Spleen (tissue), 11 donors: ENCODE measurements at regions not wholly inside any gene's neighbourhood (a gene's known extent, or its start where the extent isn't known, plus 50 kb on each side); places are given as distances from the start of the nearest gene placed in this dataset.
A peak's percentile ranks its signal among the peaks of the same experiment; 100 is the strongest.

Experiments used
- DNase-seq: peaks from one replicate; pipeline ENCODE4 v3.0.0-alpha.2; 2020
- H3K27ac ChIP-seq, 8 donors: fragments of 200-600 bp; sonication (generic) in 7 of 8; 1 replicate in 4 of 8; 2 replicates in 4 of 8; pipeline versions ENCODE4 v1.5.0 to v1.8.0; 2016 to 2021; ENCODE audit warnings: inconsistent platforms in 4 of 8, mild to moderate bottlenecking in 4 of 8, moderate library complexity in 1 of 8
- H3K27me3 ChIP-seq, 7 donors: fragments of 200-600 bp; sonication (generic) in 6 of 7; replicated peaks in 1 of 7; 1 replicate in 4 of 7; 2 replicates in 3 of 7; pipeline versions ENCODE4 v1.5.0 to v1.8.0; 2016 to 2021; ENCODE audit warnings: inconsistent platforms in 3 of 7, mild to moderate bottlenecking in 1 of 7
- H3K36me3 ChIP-seq, 6 donors: fragments of 200-600 bp; sonication (generic) in 5 of 6; 1 replicate in 4 of 6; 2 replicates in 2 of 6; pipeline versions ENCODE4 v1.5.0 to v1.8.0; 2016 to 2021; ENCODE audit warnings: inconsistent platforms in 2 of 6
- H3K4me1 ChIP-seq, 6 donors: fragments of 200-600 bp; sonication (generic) in 5 of 6; 1 replicate in 3 of 6; 2 replicates in 3 of 6; pipeline versions ENCODE4 v1.5.0 to v1.8.0; 2016 to 2021; ENCODE audit warnings: inconsistent platforms in 3 of 6
- H3K4me3 ChIP-seq, 8 donors: fragments of 200-600 bp; sonication (generic) in 7 of 8; 1 replicate in 4 of 8; 2 replicates in 4 of 8; pipeline versions ENCODE4 v1.5.0 to v1.8.0; 2016 to 2021; ENCODE audit warnings: inconsistent platforms in 4 of 8, mild to moderate bottlenecking in 4 of 8, moderate library complexity in 2 of 8
- H3K9me3 ChIP-seq, 8 donors: fragments of 200-600 bp; sonication (generic) in 7 of 8; 1 replicate in 4 of 8; 2 replicates in 4 of 8; pipeline versions ENCODE4 v1.5.0 to v1.8.0; 2016 to 2021; ENCODE audit warnings: inconsistent platforms in 4 of 8
- CTCF ChIP-seq, 11 experiments: fragments of 200-600 bp in 7 of 11; fragments of 450-650 bp in 4 of 11; sonication (generic) in 4 of 11; IDR thresholded peaks in 8 of 11; conservative IDR thresholded peaks in 3 of 11; 1 replicate in 7 of 11; 2 replicates in 4 of 11; pipeline versions ENCODE4 v1.4.0 to v1.8.0; 2016 to 2021; ENCODE audit warnings: antibody characterized with exemption in 11 of 11, inconsistent platforms in 4 of 11, mild to moderate bottlenecking in 1 of 11
- POLR2A ChIP-seq, 3 donors: fragments of 450-650 bp; IDR thresholded peaks; one replicate each; pipeline ENCODE4 v1.5.1; 2017; ENCODE audit warnings: antibody characterized with exemption in 3 of 3, mild to moderate bottlenecking in 1 of 3
- POLR2AphosphoS5 ChIP-seq, 3 donors: sonication (generic); formaldehyde crosslinking; IDR thresholded peaks; one replicate each; pipeline ENCODE4 v1.5.1; 2017; ENCODE audit warnings: antibody characterized with exemption in 3 of 3
- whole genome bisulfite sequencing, 5 donors: extraction: QIAGEN DNeasy Blood & Tissue Kit in 3 of 5; methylation state at CpG; one replicate each; pipeline versions ENCODE4 v1.1.5 to v1.1.7; 2013 to 2018; 5-methylcytosine and 5-hydroxymethylcytosine counted together
- intact Hi-C: fragments of 100-400 bp; cut with DNase I; formaldehyde crosslinking; loops from one replicate; pipeline ENCODE4 v1.15.0; 2023; ENCODE audit warnings: low total_unique reads
- donor health status: healthy with polysubstance abuse.
- donor health status: DM: no; HTN: no; CAD: no; lungs with moderate emphysema.
- donor health status: DM: no; HTN: no; CAD: no.
- donor health status: Bipolar disorder and iron deficiency.
- donor health status: healthy.
- donor health status: DM: no; HTN: no; CAD: no.
- donor health status: DM: yes; HTN: yes; CAD: no.

DNA sequence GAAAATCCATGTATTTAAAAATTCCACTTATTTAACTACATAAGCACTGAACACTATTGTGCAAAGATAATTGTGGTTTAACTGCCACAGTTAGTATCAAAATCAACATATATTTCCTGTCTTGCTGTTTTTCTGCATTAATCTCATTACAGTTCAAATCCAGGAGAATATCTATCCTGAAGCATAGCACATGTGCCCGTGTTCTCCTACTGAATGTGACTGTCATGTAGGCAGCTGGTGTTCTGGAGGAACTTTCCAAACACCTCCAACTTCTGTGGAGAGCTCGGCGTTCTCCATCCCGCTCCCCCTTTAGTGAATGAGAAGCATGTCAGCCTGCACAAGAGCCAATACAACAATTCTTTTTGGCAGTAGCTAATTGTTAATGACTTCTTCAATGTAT is 76.4 kb upstream of the IKZF1 start:
- peaks cover 0 to 31% (median 15%) of the 10 kb centered on the region in 6 donors for H3K4me1 ChIP-seq
- peaks cover 5 to 39% (median 35%) of the 10 kb centered on the region in 8 donors for H3K9me3 ChIP-seq
- intact Hi-C loops: no loop called here
- TF ChIP-seq POLR2AphosphoS5 (IDR thresholded peaks at IDR 0.05) (no peak), CTCF (IDR thresholded peaks at IDR 0.05 in 8 of 11, conservative IDR thresholded peaks at IDR 0.05 in 3 of 11) (no peak), POLR2A (IDR thresholded peaks at IDR 0.05) (no peak)
- no peaks in the 10 kb centered on the region for H3K27me3 ChIP-seq
- H3K36me3 ChIP-seq: no peaks in the 10 kb centered on the region
- DNase-seq: no peak
- peak overlapping the region in 3 of 8 donors; percentile 37 to 61 (median 58) for H3K27ac ChIP-seq
- peak overlapping the region in 1 of 8 donors; percentile 10 for H3K4me3 ChIP-seq
- 21 to 54% (median 28%) methylated on average over 4 of the region's 4 CpGs for WGBS, 5 donors

GRCh38 chr7:50227726-50228125 is 76.8 kb upstream of the IKZF1 start:
- H3K4me1 ChIP-seq: peaks cover 0 to 31% (median 15%) of the 10 kb centered on the region in 6 donors
- intact Hi-C loops: no loop called here
- no peaks in the 10 kb centered on the region for H3K27me3 ChIP-seq
- peaks cover 5 to 44% (median 39%) of the 10 kb centered on the region in 8 donors for H3K9me3 ChIP-seq
- WGBS, 5 donors: 50 to 62% (median 60%) methylated on average over 6 of the region's 6 CpGs
- no peak for DNase-seq
- TF ChIP-seq POLR2AphosphoS5 (IDR thresholded peaks at IDR 0.05) (no peak), POLR2A (IDR thresholded peaks at IDR 0.05) (no peak), CTCF (IDR thresholded peaks at IDR 0.05 in 8 of 11, conservative IDR thresholded peaks at IDR 0.05 in 3 of 11) (no peak)
- peak overlapping the region in 1 of 8 donors; percentile 10 for H3K4me3 ChIP-seq
- no peaks in the 10 kb centered on the region for H3K36me3 ChIP-seq
- peak overlapping the region in 3 of 8 donors; percentile 37 to 61 (median 58) for H3K27ac ChIP-seq

- no peak for TF ChIP-seq POLR2A (IDR thresholded peaks at IDR 0.05)
- TF ChIP-seq CTCF (IDR thresholded peaks at IDR 0.05 in 8 of 11, conservative IDR thresholded peaks at IDR 0.05 in 3 of 11): no peak
- TF ChIP-seq POLR2AphosphoS5 (IDR thresholded peaks at IDR 0.05): no peak
- no peaks in the 10 kb centered on the region for H3K27me3 ChIP-seq
- H3K9me3 ChIP-seq: peaks cover 5 to 54% (median 50%) of the 10 kb centered on the region in 8 donors
- intact Hi-C loops: no loop called here
- peak overlapping the region in 3 of 8 donors; percentile 9 to 58 (median 11) for H3K27ac ChIP-seq
- H3K4me1 ChIP-seq: peaks cover 0 to 31% (median 15%) of the 10 kb centered on the region in 6 donors
- no peak for DNase-seq
- no peaks in the 10 kb centered on the region for H3K36me3 ChIP-seq
- no peak overlapping the region for H3K4me3 ChIP-seq
- WGBS, 5 donors: 69 to 87% (median 76%) methylated on average over 3 of the region's 3 CpGs
Measured at GRCh38 chr7:50226669-50227068, 77.8 kb upstream of the IKZF1 start.

DNA sequence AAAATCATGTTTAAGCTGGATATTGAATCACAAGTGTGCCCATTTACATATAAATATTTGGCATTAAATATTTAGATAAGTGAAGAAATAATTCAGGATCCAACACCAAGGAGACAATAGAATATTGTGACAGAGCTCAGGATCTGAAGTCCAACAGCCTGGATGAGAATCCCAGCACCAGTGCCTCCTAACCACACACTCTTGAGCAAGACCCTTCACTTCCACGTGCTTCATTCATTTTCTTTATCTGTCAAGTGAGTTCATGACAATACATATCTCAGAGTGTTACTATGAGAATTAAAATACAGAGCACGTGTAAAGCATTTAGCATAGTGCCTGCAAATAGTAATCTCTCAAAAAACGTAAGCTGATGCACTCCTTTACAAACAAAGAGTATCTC is 78.4 kb upstream of the IKZF1 start:
- TF ChIP-seq POLR2AphosphoS5 (IDR thresholded peaks at IDR 0.05) (no peak), POLR2A (IDR thresholded peaks at IDR 0.05) (no peak), CTCF (IDR thresholded peaks at IDR 0.05 in 8 of 11, conservative IDR thresholded peaks at IDR 0.05 in 3 of 11) (no peak)
- DNase-seq: no peak
- Histone ChIP-seq H3K4me1 (peaks cover 0 to 36% (median 15%) of the 10 kb centered on the region in 6 donors), H3K9me3 (peaks cover 5 to 54% (median 51%) of the 10 kb centered on the region in 8 donors), H3K4me3 (no peak overlapping the region), H3K27ac (no peak overlapping the region), H3K27me3 (no peaks in the 10 kb centered on the region), H3K36me3 (no peaks in the 10 kb centered on the region)
- WGBS, 5 donors: 40 to 63% (median 46%) methylated on average over 3 of the region's 3 CpGs
- intact Hi-C loops: no loop called here
